ENCODE measurements at regions not wholly inside any gene's neighbourhood (a gene's known extent, or its start where the extent isn't known, plus 50 kb on each side); places are given as distances from the start of the nearest gene placed in this dataset.

- no peak overlapping the region for H3K4me2 ChIP-seq (ENCODE audit: control insufficient read depth, extremely low read depth, insufficient read depth, low read depth, low read length)
- no peaks in the 10 kb centered on the region for H3K79me2 ChIP-seq (ENCODE audit: control insufficient read depth, insufficient read depth, low read length)
- TF ChIP-seq CTCF (optimal IDR thresholded peaks at IDR 0.05 in 1 of 3, IDR thresholded peaks at IDR 0.05 in 1 of 3, conservative IDR thresholded peaks at IDR 0.05 in 1 of 3; ENCODE audit: extremely low read depth in 1 of 3, insufficient read depth in 2 of 3, low read length in 3 of 3) (no peak), EZH2 (IDR thresholded peaks at IDR 0.05; ENCODE audit: low read length) (no peak)
- no peaks in the 10 kb centered on the region for H3K36me3 ChIP-seq (ENCODE audit: control insufficient read depth in 2 of 2, extremely low read depth in 1 of 2, insufficient read depth in 2 of 2, low read length in 2 of 2)
- H3K4me3 ChIP-seq (ENCODE audit: control insufficient read depth in 2 of 3, extremely low read depth in 1 of 3, insufficient read depth in 2 of 3, low read depth in 1 of 3, low read length in 3 of 3) = no peak overlapping the region
- FAIRE-seq = no peak
- H3K9ac ChIP-seq (ENCODE audit: control insufficient read depth, extremely low read depth, insufficient read depth, low read length) = no peak overlapping the region
- no peaks in the 10 kb centered on the region for H3K4me1 ChIP-seq (ENCODE audit: control insufficient read depth, extremely low read depth, insufficient read depth, low read length)
- H2AFZ ChIP-seq (ENCODE audit: control insufficient read depth, low read length) = no peak overlapping the region
- H3K9me1 ChIP-seq (ENCODE audit: control insufficient read depth, extremely low read depth, insufficient read depth, low read length) = no peaks in the 10 kb centered on the region
- no peak overlapping the region for H3K27ac ChIP-seq (ENCODE audit: control insufficient read depth, insufficient read depth, low read length)
- no peaks in the 10 kb centered on the region for H3K27me3 ChIP-seq (ENCODE audit: control insufficient read depth, extremely low read depth, insufficient read depth, low read length)
- DNase-seq (ENCODE audit: low read depth, low spot score) = no peak
- dilution Hi-C loops (cut with MboI; ENCODE audit: extremely low pct_ligation_motif_present, low sequenced_read_pairs) = no loop called here
- no peaks in the 10 kb centered on the region for H4K20me1 ChIP-seq (ENCODE audit: control insufficient read depth, extremely low read depth, insufficient read depth, low read length)
- H3K9me3 ChIP-seq (ENCODE audit: control insufficient read depth, low read depth, low read length) = no peaks in the 10 kb centered on the region
Measured at GRCh38 chr5:128766406-128766805, 198.9 kb upstream of the SLC27A6 start.

GRCh38 chr5:128770907-128771306 is 194.4 kb upstream of the SLC27A6 start:
- Histone ChIP-seq H3K4me1 (ENCODE audit: control insufficient read depth, extremely low read depth, insufficient read depth, low read length) (no peaks in the 10 kb centered on the region), H3K9ac (ENCODE audit: control insufficient read depth, extremely low read depth, insufficient read depth, low read length) (no peak overlapping the region), H3K79me2 (ENCODE audit: control insufficient read depth, insufficient read depth, low read length) (no peaks in the 10 kb centered on the region), H2AFZ (ENCODE audit: control insufficient read depth, low read length) (no peak overlapping the region), H4K20me1 (ENCODE audit: control insufficient read depth, extremely low read depth, insufficient read depth, low read length) (no peaks in the 10 kb centered on the region), H3K4me3 (ENCODE audit: control insufficient read depth in 2 of 3, extremely low read depth in 1 of 3, insufficient read depth in 2 of 3, low read depth in 1 of 3, low read length in 3 of 3) (no peak overlapping the region), H3K36me3 (ENCODE audit: control insufficient read depth in 2 of 2, extremely low read depth in 1 of 2, insufficient read depth in 2 of 2, low read length in 2 of 2) (no peaks in the 10 kb centered on the region), H3K9me3 (ENCODE audit: control insufficient read depth, low read depth, low read length) (no peaks in the 10 kb centered on the region), H3K9me1 (ENCODE audit: control insufficient read depth, extremely low read depth, insufficient read depth, low read length) (no peaks in the 10 kb centered on the region), H3K4me2 (ENCODE audit: control insufficient read depth, extremely low read depth, insufficient read depth, low read depth, low read length) (no peak overlapping the region), H3K27ac (ENCODE audit: control insufficient read depth, insufficient read depth, low read length) (no peak overlapping the region), H3K27me3 (ENCODE audit: control insufficient read depth, extremely low read depth, insufficient read depth, low read length) (no peaks in the 10 kb centered on the region)
- no peak for FAIRE-seq
- no peak for DNase-seq (ENCODE audit: low read depth, low spot score)
- dilution Hi-C loops (cut with MboI; ENCODE audit: extremely low pct_ligation_motif_present, low sequenced_read_pairs) = no loop called here
- TF ChIP-seq CTCF (optimal IDR thresholded peaks at IDR 0.05 in 1 of 3, IDR thresholded peaks at IDR 0.05 in 1 of 3, conservative IDR thresholded peaks at IDR 0.05 in 1 of 3; ENCODE audit: extremely low read depth in 1 of 3, insufficient read depth in 2 of 3, low read length in 3 of 3) (no peak), EZH2 (IDR thresholded peaks at IDR 0.05; ENCODE audit: low read length) (no peak)
